Epidermal melanocyte (primary cell): ENCODE measurements at regions not wholly inside any gene's neighbourhood (a gene's known extent, or its start where the extent isn't known, plus 50 kb on each side); places are given as distances from the start of the nearest gene placed in this dataset.
"Not testable (repeated sequence)": the region's sequence is repeated elsewhere in the genome, so short reads cannot be mapped to it uniquely, and the experiment has no call there.

Experiments used
- DNase-seq: peaks from one replicate; pipeline ENCODE4 v3.0.0; 2011; ENCODE audit warnings: low spot score; ENCODE audit not compliant: insufficient read length

- DNase-seq: no peak
Measured at GRCh38 chr1:8228253-8228652, 89.7 kb upstream of the SLC45A1 start.

- not testable (repeated sequence) for DNase-seq
Measured at GRCh38 chr1:8227674-8228073, 90.2 kb upstream of the SLC45A1 start.

- DNase-seq: no peak
Measured at GRCh38 chr1:8226747-8227146, 91.2 kb upstream of the SLC45A1 start.

GRCh38 chr1:8226024-8226423, 91.9 kb upstream of the SLC45A1 start:
- DNase-seq: not testable (repeated sequence)

- DNase-seq: no peak
Measured at GRCh38 chr1:8223526-8223925, 94.4 kb upstream of the SLC45A1 start.

- no peak for DNase-seq
Measured at GRCh38 chr1:8222789-8223188, 95.1 kb upstream of the SLC45A1 start.

GRCh38 chr1:8219530-8219929, 98.4 kb upstream of the SLC45A1 start:
- no peak for DNase-seq

- no peak for DNase-seq
Measured at GRCh38 chr1:8218351-8219092, 99.4 kb upstream of the SLC45A1 start.

- no peak for DNase-seq
Measured at GRCh38 chr1:8217809-8218208, 100.1 kb upstream of the SLC45A1 start.

GRCh38 chr1:8217011-8217711, 100.8 kb upstream of the SLC45A1 start:
- DNase-seq: no peak

- DNase-seq: no peak
Measured at GRCh38 chr1:8216005-8216404, 101.9 kb upstream of the SLC45A1 start.

GRCh38 chr1:8214501-8215173, 103.3 kb upstream of the SLC45A1 start:
- DNase-seq: no peak

- DNase-seq: no peak
Measured at GRCh38 chr1:8213676-8214075, 104.2 kb upstream of the SLC45A1 start.

- no peak for DNase-seq
Measured at GRCh38 chr1:8213136-8213535, 104.8 kb upstream of the SLC45A1 start.

GRCh38 chr1:8212580-8213031, 105.3 kb upstream of the SLC45A1 start:
- DNase-seq: no peak

GRCh38 chr1:8211883-8212579, 105.9 kb upstream of the SLC45A1 start:
- DNase-seq: no peak

- no peak for DNase-seq
Measured at GRCh38 chr1:8211251-8211882, 106.5 kb upstream of the SLC45A1 start.

GRCh38 chr1:8207202-8207601, 110.7 kb upstream of the SLC45A1 start:
- DNase-seq: no peak

- no peak for DNase-seq
Measured at GRCh38 chr1:8206391-8206790, 111.5 kb upstream of the SLC45A1 start.

GRCh38 chr1:8205771-8206170, 112.1 kb upstream of the SLC45A1 start:
- DNase-seq: no peak

- DNase-seq: no peak
Measured at GRCh38 chr1:8204826-8205225, 113.1 kb upstream of the SLC45A1 start.
